Esophagus squamous epithelium (tissue), 5 donors: ENCODE measurements at regions not wholly inside any gene's neighbourhood (a gene's known extent, or its start where the extent isn't known, plus 50 kb on each side); places are given as distances from the start of the nearest gene placed in this dataset.

ENCODE experiments used
- DNase-seq: peaks from one replicate; lab custom pipeline; 2025; lab: John Stamatoyannopoulos, UW
- H3K27ac ChIP-seq, 4 donors: fragments of 200-600 bp; sonication (generic); one replicate each; pipeline ENCODE4 v1.5.1; 2016 to 2019; ENCODE audit warnings: mild to moderate bottlenecking in 1 of 4
- H3K27me3 ChIP-seq, 4 donors: fragments of 200-600 bp; sonication (generic); 1 replicate in 3 of 4; 2 replicates in 1 of 4; pipeline versions ENCODE4 v1.5.1 to v1.6.0; 2017 to 2021; ENCODE audit warnings: antibody characterized with exemption in 1 of 4
- H3K36me3 ChIP-seq, 3 donors: fragments of 200-600 bp; sonication (generic); one replicate each; pipeline ENCODE4 v1.5.1; 2016 to 2019
- H3K4me1 ChIP-seq, 3 donors: fragments of 200-600 bp; sonication (generic); one replicate each; pipeline ENCODE4 v1.5.1; 2017 to 2019
- H3K4me3 ChIP-seq, 4 donors: fragments of 200-600 bp; sonication (generic); 1 replicate in 3 of 4; 2 replicates in 1 of 4; pipeline ENCODE4 v1.5.1; 2016 to 2019; ENCODE audit warnings: mild to moderate bottlenecking in 2 of 4, moderate library complexity in 1 of 4
- H3K9me3 ChIP-seq, 3 donors: fragments of 200-600 bp; sonication (generic); one replicate each; pipeline ENCODE4 v1.5.1; 2016 to 2019
- POLR2A ChIP-seq, 4 donors: fragments of 450-650 bp; IDR thresholded peaks; one replicate each; pipeline ENCODE4 v1.6.1; 2017; ENCODE audit warnings: antibody characterized with exemption in 4 of 4, mild to moderate bottlenecking in 4 of 4, moderate library complexity in 3 of 4
- WGBS, 2 donors: methylation state at CpG; one replicate each; pipeline ENCODE4 v1.1.5; 2018; 5-methylcytosine and 5-hydroxymethylcytosine counted together
- intact Hi-C: fragments of 100-400 bp; cut with DNase I; formaldehyde crosslinking; loops from one replicate; pipeline ENCODE4 v1.15.0; 2022
- TF ChIP-seq, protein P1 (sequence below), 6 experiments: fragments of 450-650 bp in 4 of 6; fragments of 200-600 bp in 2 of 6; sonication (generic) in 2 of 6; IDR thresholded peaks; one replicate each; pipeline ENCODE4 v1.5.1; 2016 to 2019; ENCODE audit warnings: antibody characterized with exemption in 6 of 6, mild to moderate bottlenecking in 4 of 6, moderate library complexity in 4 of 6
- donor health status: DM: yes; HTN: yes; CAD: no.

DNA sequence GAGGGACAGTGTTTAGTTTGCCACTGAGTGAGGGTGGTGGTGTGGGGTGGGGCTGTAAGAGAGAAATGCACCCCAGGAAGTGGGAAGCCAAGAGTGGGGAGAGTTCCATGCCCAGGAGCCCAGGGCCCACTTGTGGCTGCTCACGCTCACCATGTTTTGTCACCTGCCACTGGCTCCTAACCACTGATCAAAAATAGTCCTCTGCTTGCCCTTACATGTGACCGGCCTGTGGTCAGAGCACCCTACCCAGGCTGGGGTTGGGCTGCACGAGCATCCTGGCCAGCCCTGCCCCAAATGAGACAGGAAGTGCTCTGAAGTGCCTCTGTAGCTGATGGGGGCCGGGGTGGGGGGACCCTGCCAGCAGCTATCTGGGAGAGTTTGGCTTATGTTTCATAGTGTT is 216.3 kb downstream of the RPLP1 start:
- 85 to 100% methylated on average over 1 to 4 of the region's 4 CpGs for WGBS, 2 donors
- Histone ChIP-seq H3K27ac (no peak overlapping the region), H3K9me3 (no peaks in the 10 kb centered on the region), H3K36me3 (no peaks in the 10 kb centered on the region), H3K4me1 (peaks cover 8 to 16% (median 8%) of the 10 kb centered on the region in 3 donors), H3K27me3 (peaks cover 0 to 38% (median 0%) of the 10 kb centered on the region in 4 donors), H3K4me3 (no peak overlapping the region)
- no peak for DNase-seq
- TF ChIP-seq, protein P1, sequence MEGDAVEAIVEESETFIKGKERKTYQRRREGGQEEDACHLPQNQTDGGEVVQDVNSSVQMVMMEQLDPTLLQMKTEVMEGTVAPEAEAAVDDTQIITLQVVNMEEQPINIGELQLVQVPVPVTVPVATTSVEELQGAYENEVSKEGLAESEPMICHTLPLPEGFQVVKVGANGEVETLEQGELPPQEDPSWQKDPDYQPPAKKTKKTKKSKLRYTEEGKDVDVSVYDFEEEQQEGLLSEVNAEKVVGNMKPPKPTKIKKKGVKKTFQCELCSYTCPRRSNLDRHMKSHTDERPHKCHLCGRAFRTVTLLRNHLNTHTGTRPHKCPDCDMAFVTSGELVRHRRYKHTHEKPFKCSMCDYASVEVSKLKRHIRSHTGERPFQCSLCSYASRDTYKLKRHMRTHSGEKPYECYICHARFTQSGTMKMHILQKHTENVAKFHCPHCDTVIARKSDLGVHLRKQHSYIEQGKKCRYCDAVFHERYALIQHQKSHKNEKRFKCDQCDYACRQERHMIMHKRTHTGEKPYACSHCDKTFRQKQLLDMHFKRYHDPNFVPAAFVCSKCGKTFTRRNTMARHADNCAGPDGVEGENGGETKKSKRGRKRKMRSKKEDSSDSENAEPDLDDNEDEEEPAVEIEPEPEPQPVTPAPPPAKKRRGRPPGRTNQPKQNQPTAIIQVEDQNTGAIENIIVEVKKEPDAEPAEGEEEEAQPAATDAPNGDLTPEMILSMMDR (IDR thresholded peaks at IDR 0.05): no peak
- no peak for TF ChIP-seq POLR2A (IDR thresholded peaks at IDR 0.05)
- intact Hi-C loops: no loop called here

DNA sequence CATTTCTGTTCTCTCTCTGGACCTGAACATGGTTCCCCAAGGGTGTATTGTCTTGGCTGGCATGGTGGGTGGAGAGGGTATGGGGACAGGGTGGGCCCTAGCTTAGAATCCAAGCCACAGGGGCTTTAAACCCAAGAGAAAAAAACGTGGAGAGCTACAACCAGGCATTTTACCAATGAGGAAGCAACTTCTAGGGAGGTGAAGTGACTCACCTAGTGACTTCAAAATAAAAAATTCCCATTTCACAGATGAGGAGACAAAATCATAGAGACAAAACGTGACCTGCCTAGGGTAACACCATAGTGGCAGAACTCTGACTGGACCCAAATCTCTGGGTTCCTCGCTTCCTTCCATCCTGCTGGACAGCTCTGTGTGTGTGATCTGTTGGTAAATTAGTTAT is 216.8 kb downstream of the RPLP1 start:
- TF ChIP-seq POLR2A (IDR thresholded peaks at IDR 0.05): no peak
- TF ChIP-seq, protein P1 (IDR thresholded peaks at IDR 0.05): no peak
- Histone ChIP-seq H3K9me3 (no peaks in the 10 kb centered on the region), H3K36me3 (no peaks in the 10 kb centered on the region), H3K27me3 (peaks cover 0 to 38% (median 0%) of the 10 kb centered on the region in 4 donors), H3K4me3 (no peak overlapping the region), H3K27ac (no peak overlapping the region), H3K4me1 (peaks cover 8 to 16% (median 8%) of the 10 kb centered on the region in 3 donors)
- intact Hi-C loops: no loop called here
- WGBS, 2 donors: 52 to 68% methylated on average over 3 of the region's 3 CpGs
- DNase-seq: no peak

DNA sequence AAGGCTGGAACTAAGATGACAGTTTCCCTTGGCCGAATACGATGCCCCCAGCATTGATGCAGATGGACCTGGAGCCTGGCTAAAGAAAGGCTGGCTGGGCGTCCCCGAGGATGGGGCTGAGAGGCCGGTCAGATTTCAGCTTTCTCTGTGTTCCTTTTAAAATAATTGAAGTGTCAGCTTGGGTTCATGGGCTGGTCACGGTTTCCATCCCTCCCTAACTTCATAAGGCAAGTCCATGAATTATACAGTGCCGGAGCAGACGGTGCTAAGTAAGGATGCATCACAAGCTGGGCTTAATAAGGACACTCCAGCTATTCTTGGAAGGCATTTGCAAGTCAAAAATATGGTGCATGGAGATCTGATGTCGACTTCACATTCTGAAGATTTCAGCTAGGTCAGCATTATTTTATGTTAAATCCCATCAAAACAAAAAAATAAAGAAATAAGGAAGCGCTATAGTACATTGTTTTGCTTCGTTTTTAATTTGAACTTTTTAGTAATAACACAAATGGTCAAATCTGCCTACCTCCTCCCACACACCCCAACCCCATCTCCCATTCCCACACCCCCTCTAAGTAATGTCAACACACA is 220.8 kb downstream of the RPLP1 start:
- intact Hi-C loops: no loop called here
- no peak for DNase-seq
- H3K9me3 ChIP-seq: no peaks in the 10 kb centered on the region
- no peak overlapping the region for H3K27ac ChIP-seq
- H3K27me3 ChIP-seq: peaks cover 0 to 50% (median 2%) of the 10 kb centered on the region in 4 donors
- no peaks in the 10 kb centered on the region for H3K36me3 ChIP-seq
- no peak for TF ChIP-seq POLR2A (IDR thresholded peaks at IDR 0.05)
- TF ChIP-seq, protein P1 (IDR thresholded peaks at IDR 0.05): no peak
- no peaks in the 10 kb centered on the region for H3K4me1 ChIP-seq
- no peak overlapping the region for H3K4me3 ChIP-seq
- 71 to 78% methylated on average over 11 of the region's 11 CpGs for WGBS, 2 donors

DNA sequence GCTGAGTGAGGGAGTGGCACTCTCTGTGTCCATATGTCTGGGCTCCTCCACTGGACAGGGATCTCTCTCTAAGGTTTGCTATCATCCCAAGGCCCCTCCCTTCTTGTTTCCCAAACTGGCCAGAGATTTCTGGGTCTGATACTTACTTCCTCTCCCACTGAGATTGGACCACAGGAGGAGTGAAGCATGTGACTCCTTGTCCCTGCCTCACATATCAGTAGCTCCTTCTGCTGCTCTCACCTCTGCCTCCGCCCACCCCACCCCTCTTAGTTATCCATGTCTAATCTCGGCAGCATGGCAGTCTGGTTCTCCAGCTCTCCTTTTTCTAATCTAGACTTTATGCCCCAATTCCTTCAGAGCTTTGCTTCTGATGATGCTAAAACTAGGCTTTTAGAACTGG is 223.1 kb downstream of the RPLP1 start:
- Histone ChIP-seq H3K27ac (no peak overlapping the region), H3K27me3 (peaks cover 0 to 50% (median 2%) of the 10 kb centered on the region in 4 donors), H3K4me1 (no peaks in the 10 kb centered on the region), H3K4me3 (no peak overlapping the region), H3K36me3 (no peaks in the 10 kb centered on the region), H3K9me3 (no peaks in the 10 kb centered on the region)
- TF ChIP-seq, protein P1 (IDR thresholded peaks at IDR 0.05): no peak
- TF ChIP-seq POLR2A (IDR thresholded peaks at IDR 0.05): no peak
- 85 to 94% methylated on average over 2 of the region's 2 CpGs for WGBS, 2 donors
- intact Hi-C loops: no loop called here
- DNase-seq: no peak

DNA sequence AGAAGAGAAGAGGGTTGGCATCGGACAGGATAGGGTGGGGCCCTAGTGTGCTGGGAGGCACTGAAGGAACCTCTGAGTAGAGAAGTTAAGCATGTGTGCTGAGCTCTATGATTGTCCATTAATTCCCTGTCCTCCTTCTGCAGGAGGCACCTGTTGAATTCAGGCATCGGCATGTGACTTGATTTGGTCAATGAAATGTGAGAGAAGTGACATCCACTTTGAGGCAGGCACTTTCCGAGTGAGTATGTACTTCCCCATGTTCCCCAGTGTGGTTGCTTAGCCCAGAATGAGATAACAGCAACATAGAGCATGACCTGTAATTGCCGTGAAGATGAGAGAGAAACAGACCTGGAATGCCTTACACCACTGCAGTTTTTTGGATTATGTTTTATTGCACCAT is 224.8 kb downstream of the RPLP1 start:
- peaks cover 0 to 45% (median 2%) of the 10 kb centered on the region in 4 donors for H3K27me3 ChIP-seq
- TF ChIP-seq, protein P1 (IDR thresholded peaks at IDR 0.05): no peak
- no peak for TF ChIP-seq POLR2A (IDR thresholded peaks at IDR 0.05)
- no peaks in the 10 kb centered on the region for H3K36me3 ChIP-seq
- H3K4me1 ChIP-seq: no peaks in the 10 kb centered on the region
- H3K4me3 ChIP-seq: no peak overlapping the region
- no peak for DNase-seq
- WGBS, 2 donors: 54 to 56% methylated on average over 4 of the region's 4 CpGs
- intact Hi-C loops: no loop called here
- H3K9me3 ChIP-seq: no peaks in the 10 kb centered on the region
- H3K27ac ChIP-seq: no peak overlapping the region
